GM23248 (cell line): ENCODE measurements at regions not wholly inside any gene's neighbourhood (a gene's known extent, or its start where the extent isn't known, plus 50 kb on each side); places are given as distances from the start of the nearest gene placed in this dataset.

Experiments
- EZH2 ChIP-seq: fragments of 200-600 bp; sonication (generic); IDR thresholded peaks from 2 replicates; pipeline ENCODE4 v1.6.1; 2018; ENCODE audit warnings: antibody characterized with exemption, mild to moderate bottlenecking; ENCODE audit not compliant: insufficient read depth, poor library complexity, severe bottlenecking
- EZH2phosphoT487 ChIP-seq: fragments of 200-600 bp; sonication (generic); IDR thresholded peaks from 2 replicates; pipeline ENCODE4 v1.6.1; 2018; ENCODE audit warnings: antibody characterized with exemption, moderate library complexity, mild to moderate bottlenecking, low read depth; ENCODE audit not compliant: insufficient read depth

- TF ChIP-seq EZH2 (no peak), EZH2phosphoT487 (no peak)
Observed at GRCh38 chr19:32273483-32273882, 71.9 kb upstream of the ZNF507 start.
